SK-N-SH (cell line): ENCODE measurements at regions not wholly inside any gene's neighbourhood (a gene's known extent, or its start where the extent isn't known, plus 50 kb on each side); places are given as distances from the start of the nearest gene placed in this dataset.
"Not testable (repeated sequence)": the region's sequence is repeated elsewhere in the genome, so short reads cannot be mapped to it uniquely, and the experiment has no call there.

Experiments
- CTCF ChIA-PET: fragments of 300-600, 350-600 bp; formaldehyde crosslinking; extraction: SDS; loops from one replicate; lab custom pipeline; 2021; lab: Yijun Ruan, JAX
- POLR2A ChIA-PET: fragments of 350-600 bp; sonication (Branson Sonifier 250); formaldehyde crosslinking; extraction: SDS; loops from one replicate; lab custom pipeline; 2020; ENCODE audit warnings: antibody characterized with exemption, inconsistent platforms; lab: Yijun Ruan, JAX
- DNase-seq: peaks from one replicate; pipeline ENCODE4 v3.0.0; 2012
- H2AFZ ChIP-seq: fragments of 200-600 bp; sonication (generic); 2 replicates; pipeline ENCODE4 v1.8.1; 2016; ENCODE audit warnings: antibody characterized with exemption, mild to moderate bottlenecking, low read depth
- H3F3A ChIP-seq: fragments of 200-600 bp; sonication (generic); replicated peaks from 2 replicates; pipeline ENCODE3; 2016; ENCODE audit warnings: antibody characterized with exemption, mild to moderate bottlenecking; ENCODE audit not compliant: insufficient read depth
- H3K27ac ChIP-seq, 2 experiments: fragments of 200-500 bp in 1 of 2; fragments of 200-600 bp in 1 of 2; sonication (Bioruptor generic) in 1 of 2; sonication (generic), shearing (Covaris generic) in 1 of 2; 2 replicates each; pipeline versions ENCODE4 v1.5.1 to v1.6.1; 2014 to 2016; ENCODE audit warnings: low read depth in 2 of 2, inconsistent platforms in 1 of 2, low read length in 1 of 2, mild to moderate bottlenecking in 1 of 2, mixed read lengths in 1 of 2
- H3K27me3 ChIP-seq: fragments of 200-600 bp; sonication (generic), shearing (Covaris generic); 2 replicates; pipeline ENCODE4 v1.6.1; 2016; ENCODE audit warnings: mixed run types; ENCODE audit not compliant: insufficient read depth
- H3K36me3 ChIP-seq, 2 experiments: fragments of 200-500 bp in 1 of 2; fragments of 200-600 bp in 1 of 2; sonication (Bioruptor generic) in 1 of 2; sonication (generic) in 1 of 2; replicated peaks in 1 of 2; 2 replicates each; pipeline versions ENCODE3 to v1.5.1; 2014 to 2016; ENCODE audit warnings: low read length in 1 of 2, mild to moderate bottlenecking in 1 of 2; ENCODE audit not compliant: insufficient read depth in 2 of 2, control insufficient read depth in 1 of 2
- H3K4me1 ChIP-seq, 2 experiments: fragments of 200-500 bp in 1 of 2; fragments of 200-600 bp in 1 of 2; sonication (Bioruptor generic) in 1 of 2; sonication (generic), shearing (Covaris generic) in 1 of 2; 2 replicates each; pipeline versions ENCODE4 v1.5.1 to v1.6.1; 2014 to 2016; ENCODE audit warnings: low read depth in 1 of 2, low read length in 1 of 2, mixed run types in 1 of 2; ENCODE audit not compliant: insufficient read depth in 2 of 2, control insufficient read depth in 1 of 2
- H3K4me2 ChIP-seq: fragments of 200-600 bp; sonication (generic), shearing (Covaris generic); 2 replicates; pipeline ENCODE4 v1.6.1; 2017; ENCODE audit warnings: mixed run types
- H3K4me3 ChIP-seq, 2 experiments: fragments of 200-500 bp in 1 of 2; fragments of 200-600 bp in 1 of 2; sonication (Bioruptor generic) in 1 of 2; sonication (generic), shearing (Covaris generic) in 1 of 2; 2 replicates each; pipeline versions ENCODE4 v1.5.1 to v1.8.1; 2014 to 2016; ENCODE audit warnings: low read depth in 2 of 2, inconsistent platforms in 1 of 2, low read length in 1 of 2, mild to moderate bottlenecking in 1 of 2, mixed read lengths in 1 of 2, moderate library complexity in 1 of 2
- H3K79me2 ChIP-seq: fragments of 200-600 bp; sonication (generic); 2 replicates; pipeline ENCODE4 v1.8.1; 2017; ENCODE audit warnings: mild to moderate bottlenecking; ENCODE audit not compliant: insufficient read depth
- H3K9ac ChIP-seq: fragments of 200-600 bp; sonication (generic); 2 replicates; pipeline ENCODE4 v1.6.1; 2017; ENCODE audit warnings: mixed run types
- H3K9me2 ChIP-seq: fragments of 200-600 bp; sonication (generic); 2 replicates; pipeline ENCODE4 v1.6.1; 2017; ENCODE audit warnings: mixed run types
- H3K9me3 ChIP-seq: fragments of 200-600 bp; sonication (generic); 2 replicates; pipeline ENCODE4 v1.6.1; 2017; ENCODE audit warnings: mixed run types, mild to moderate bottlenecking, moderate library complexity
- H4K20me1 ChIP-seq: fragments of 200-600 bp; sonication (generic); 2 replicates; pipeline ENCODE4 v1.6.1; 2017; ENCODE audit warnings: mild to moderate bottlenecking, mixed run types; ENCODE audit not compliant: insufficient read depth
- CHD2 ChIP-seq: fragments of 150-350 bp; IDR thresholded peaks from 2 replicates; pipeline ENCODE4 v1.6.1; 2018; ENCODE audit warnings: low read length; ENCODE audit not compliant: partially characterized antibody
- CTCF ChIP-seq: fragments of 200-600 bp; sonication (generic); IDR thresholded peaks from 2 replicates; pipeline ENCODE4 v1.6.1; 2017; ENCODE audit warnings: antibody characterized with exemption, mild to moderate bottlenecking, moderate library complexity
- FOXJ3 ChIP-seq: sonication (generic); formaldehyde crosslinking; IDR thresholded peaks from 2 replicates; pipeline ENCODE4 v1.5.1; 2020; ENCODE audit warnings: mild to moderate bottlenecking, missing genetic modification reagents
- GABPA ChIP-seq: IDR thresholded peaks from 2 replicates; pipeline ENCODE4 v1.4.0; 2012; ENCODE audit warnings: low read depth, mild to moderate bottlenecking
- GATA2 ChIP-seq: sonication (generic); formaldehyde crosslinking; IDR thresholded peaks from 2 replicates; pipeline ENCODE4 v1.5.0; 2020; ENCODE audit warnings: mild to moderate bottlenecking, missing genetic modification reagents
- IRF3 ChIP-seq: fragments of 150-350 bp; IDR thresholded peaks from 2 replicates; pipeline ENCODE4 v1.6.1; 2016; ENCODE audit warnings: mild to moderate bottlenecking, low read depth, low read length
- JUND ChIP-seq: IDR thresholded peaks from 2 replicates; pipeline ENCODE4 v1.4.0; 2012
- NRF1 ChIP-seq: IDR thresholded peaks from 2 replicates; pipeline ENCODE4 v1.6.1; 2012; ENCODE audit warnings: low read depth, mild to moderate bottlenecking, low read length
- RCOR1 ChIP-seq: fragments of 150-350 bp; IDR thresholded peaks from 2 replicates; pipeline ENCODE4 v1.6.1; 2017; ENCODE audit warnings: antibody characterized with exemption, low read length
- REST ChIP-seq: IDR thresholded peaks from 2 replicates; pipeline ENCODE4 v1.6.1; 2012; ENCODE audit warnings: mild to moderate bottlenecking, low read depth, low read length, moderate library complexity
- SIN3A ChIP-seq: IDR thresholded peaks from 2 replicates; pipeline ENCODE4 v1.6.1; 2012; ENCODE audit warnings: low read depth, mild to moderate bottlenecking, low read length, moderate library complexity, borderline replicate concordance
- SMC3 ChIP-seq: IDR thresholded peaks from 2 replicates; pipeline ENCODE4 v1.6.1; 2012; ENCODE audit warnings: low read depth, low read length, improper control_type of control experiment
- TAF1 ChIP-seq: IDR thresholded peaks from 2 replicates; pipeline ENCODE4 v1.6.1; 2012; ENCODE audit warnings: low read depth, mild to moderate bottlenecking, low read length, moderate library complexity, borderline replicate concordance
- USF1 ChIP-seq: IDR thresholded peaks from 2 replicates; pipeline ENCODE4 v1.4.0; 2012; ENCODE audit warnings: low read depth, borderline replicate concordance
- WGBS: methylation state at CpG from one replicate; pipeline ENCODE4 v1.1.6; 2017; ENCODE audit warnings: low lambda C conversion rate; 5-methylcytosine and 5-hydroxymethylcytosine counted together

- H3K9me2 ChIP-seq = no peaks in the 10 kb centered on the region
- H2AFZ ChIP-seq = no peak overlapping the region
- no peaks in the 10 kb centered on the region for H3K9me3 ChIP-seq
- no peaks in the 10 kb centered on the region for H3F3A ChIP-seq
- DNase-seq = no peak
- 4% methylated on average over 2 of the region's 2 CpGs for WGBS
- no peak for TF ChIP-seq REST
- no peak for TF ChIP-seq CHD2
- TF ChIP-seq CTCF = no peak
- TF ChIP-seq SIN3A = no peak
- TF ChIP-seq TAF1 = no peak
- no peak for TF ChIP-seq FOXJ3 (CRISPR knock-in tag)
- TF ChIP-seq RCOR1 = no peak
- TF ChIP-seq IRF3 = no peak
- TF ChIP-seq SMC3 = no peak
- TF ChIP-seq GABPA = no peak
- no peak for TF ChIP-seq USF1
- TF ChIP-seq NRF1 = no peak
- TF ChIP-seq JUND = no peak
- no peak for TF ChIP-seq GATA2
- H3K4me2 ChIP-seq = no peak overlapping the region
- H3K27me3 ChIP-seq = no peaks in the 10 kb centered on the region
- H3K79me2 ChIP-seq = no peaks in the 10 kb centered on the region
- no peaks in the 10 kb centered on the region for H3K36me3 ChIP-seq
- ChIA-PET CTCF (no interaction called here), POLR2A (no interaction called here)
- H3K27ac ChIP-seq = no peak overlapping the region
- H3K4me3 ChIP-seq = no peak overlapping the region
- no peak overlapping the region for H3K9ac ChIP-seq
- no peaks in the 10 kb centered on the region for H3K4me1 ChIP-seq
- no peaks in the 10 kb centered on the region for H4K20me1 ChIP-seq
Observed at GRCh38 chr4:135411251-135411650, 1209.7 kb upstream of the PABPC4L start.

- H3K4me2 ChIP-seq, H3K4me3 ChIP-seq, H3K27me3 ChIP-seq, H3K9me3 ChIP-seq, H2AFZ ChIP-seq, H3K27ac ChIP-seq, H3K9ac ChIP-seq, H4K20me1 ChIP-seq, H3K4me1 ChIP-seq, POLR2A ChIA-PET, H3F3A ChIP-seq, H3K36me3 ChIP-seq, CTCF ChIA-PET, H3K9me2 ChIP-seq, DNase-seq, H3K79me2 ChIP-seq: not testable (repeated sequence)
- WGBS = 71% methylated on average over 4 of the region's 4 CpGs
Observed at GRCh38 chr4:135409261-135409660, 1207.7 kb upstream of the PABPC4L start.
